Embryonic facial prominence (tissue), 1 donor: ENCODE measurements at regions not wholly inside any gene's neighbourhood (a gene's known extent, or its start where the extent isn't known, plus 50 kb on each side); places are given as distances from the start of the nearest gene placed in this dataset.

Source experiments
- DNase-seq: peaks from one replicate; pipeline ENCODE4 v3.0.0-alpha.2; 2016; ENCODE audit errors: extremely low spot score

DNA sequence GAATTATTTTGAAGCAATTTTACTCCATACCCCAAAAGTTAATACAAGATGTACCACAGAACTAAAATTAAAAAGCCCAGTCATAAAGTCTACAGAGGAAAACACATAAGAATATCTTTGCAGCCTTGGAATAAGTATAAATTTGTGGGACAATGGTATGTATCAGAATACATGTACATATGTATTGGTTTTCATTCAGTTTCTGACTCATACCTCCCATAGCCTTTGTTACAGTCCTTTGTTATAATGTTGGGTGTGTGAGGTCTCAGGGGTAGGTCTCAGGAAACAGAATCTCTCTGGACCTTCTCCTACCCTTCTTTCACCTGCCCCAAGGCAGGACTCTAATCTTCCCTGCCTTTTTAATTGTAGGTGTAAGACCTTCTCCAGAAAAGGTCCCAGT is 1370.7 kb upstream of the CDH2 start:
- no peak for DNase-seq

GRCh38 chr18:29540548-29540947 is 1363.6 kb upstream of the CDH2 start:
- DNase-seq, result no peak

- no peak for DNase-seq
Observed at GRCh38 chr18:29531746-29532145, 1354.8 kb upstream of the CDH2 start.

- no peak for DNase-seq
Observed at GRCh38 chr18:29523371-29523770, 1346.4 kb upstream of the CDH2 start.

DNA sequence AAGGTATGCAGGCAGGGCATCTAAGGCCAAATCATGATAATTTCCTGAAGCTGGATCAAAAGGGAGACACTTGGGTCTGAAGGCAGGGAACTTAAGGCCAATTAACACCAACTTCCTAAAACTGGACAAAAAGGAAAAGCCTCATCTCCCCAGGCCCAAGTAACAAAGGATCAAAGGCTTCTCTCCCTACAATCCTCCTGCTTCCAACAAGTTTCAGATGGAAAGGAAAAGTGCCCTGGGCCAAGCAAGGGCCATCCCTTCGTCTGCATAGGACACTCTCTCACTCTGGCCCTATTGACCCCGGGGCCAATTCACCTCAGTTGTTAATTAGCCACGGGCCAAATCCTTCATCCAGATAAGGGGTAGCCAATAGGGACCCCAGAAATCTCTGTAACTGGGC is 1335.8 kb upstream of the CDH2 start:
- no peak for DNase-seq

DNA sequence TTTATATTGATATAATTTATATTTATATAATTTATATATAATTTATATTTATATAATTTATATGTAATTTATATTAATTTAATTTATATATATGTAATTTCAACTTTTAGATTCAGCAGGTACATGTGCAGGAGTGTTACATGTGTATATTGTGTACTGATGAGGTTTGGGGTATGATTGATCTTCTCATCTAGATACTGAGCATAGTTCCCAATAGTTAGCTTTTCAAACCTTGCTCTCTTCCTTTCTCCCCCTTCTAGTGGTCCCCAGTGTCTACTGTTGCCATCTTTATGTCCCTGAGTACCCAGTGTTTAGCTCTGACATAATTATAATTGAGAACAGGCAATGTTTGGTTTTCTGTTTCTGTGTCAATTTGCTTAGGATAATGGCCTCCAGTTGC is 1335.3 kb upstream of the CDH2 start:
- no peak for DNase-seq

DNA sequence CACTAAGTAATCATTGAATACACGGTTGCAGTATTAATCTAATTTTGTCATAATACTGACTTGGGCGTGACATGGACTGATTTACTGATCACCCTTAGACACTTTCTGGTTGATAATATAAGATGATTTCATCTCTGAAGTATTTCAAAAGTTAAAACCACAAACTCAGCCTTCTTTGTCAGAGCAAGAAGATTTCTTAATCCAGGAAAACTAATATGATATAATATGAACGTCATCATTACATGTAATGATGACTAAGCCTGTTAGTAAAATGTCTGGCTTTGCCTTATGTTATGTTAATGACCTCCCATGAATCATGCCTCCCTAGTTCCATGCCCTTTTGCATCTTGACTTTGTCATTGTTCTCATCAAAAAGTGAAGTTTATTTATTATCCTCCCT is 1325.0 kb upstream of the CDH2 start:
- DNase-seq, result no peak

DNA sequence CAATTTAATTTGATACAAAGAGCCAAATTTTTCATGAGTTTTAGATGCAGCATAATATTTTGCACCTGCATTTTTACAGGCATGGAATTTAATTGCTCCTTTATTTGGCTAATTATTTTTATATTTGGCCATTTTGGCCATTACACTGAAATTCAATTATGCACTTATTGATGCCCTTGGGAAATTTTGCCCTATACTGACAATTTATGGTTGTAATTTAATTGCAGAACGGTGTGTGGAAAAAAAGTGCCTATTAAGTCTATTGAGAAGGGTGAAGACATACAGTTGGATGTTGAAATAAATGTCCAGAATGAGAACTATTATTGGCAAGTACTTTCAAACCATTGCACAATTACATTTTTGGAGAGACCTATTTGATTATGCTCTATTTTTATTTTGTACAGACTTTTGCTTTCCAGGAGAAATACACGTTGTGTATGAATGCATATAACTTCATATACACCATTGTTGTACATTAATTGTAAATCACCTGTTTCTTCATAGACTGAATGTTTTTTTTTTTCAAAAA is 1319.3 kb upstream of the CDH2 start:
- no peak for DNase-seq

- no peak for DNase-seq
Observed at GRCh38 chr18:29494371-29494770, 1317.4 kb upstream of the CDH2 start.

DNA sequence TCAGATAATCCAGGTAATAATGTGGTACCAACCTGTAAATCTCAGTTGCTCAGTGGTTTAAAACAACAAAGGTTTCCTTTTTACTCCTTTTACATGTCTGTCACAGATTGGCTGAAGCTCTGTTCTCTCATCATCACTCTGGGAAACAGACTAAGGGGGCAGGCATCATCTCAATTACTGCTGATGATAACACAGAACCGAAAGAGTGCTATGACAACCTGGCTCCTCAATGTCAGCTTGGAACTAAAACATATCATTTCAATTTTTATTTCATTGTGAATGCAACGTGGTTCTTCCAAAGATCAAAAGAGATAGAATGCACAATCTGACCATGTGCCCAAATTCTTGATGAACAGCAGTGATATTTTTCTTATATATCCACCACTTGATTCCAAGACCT is 1315.0 kb upstream of the CDH2 start:
- DNase-seq, result no peak

DNA sequence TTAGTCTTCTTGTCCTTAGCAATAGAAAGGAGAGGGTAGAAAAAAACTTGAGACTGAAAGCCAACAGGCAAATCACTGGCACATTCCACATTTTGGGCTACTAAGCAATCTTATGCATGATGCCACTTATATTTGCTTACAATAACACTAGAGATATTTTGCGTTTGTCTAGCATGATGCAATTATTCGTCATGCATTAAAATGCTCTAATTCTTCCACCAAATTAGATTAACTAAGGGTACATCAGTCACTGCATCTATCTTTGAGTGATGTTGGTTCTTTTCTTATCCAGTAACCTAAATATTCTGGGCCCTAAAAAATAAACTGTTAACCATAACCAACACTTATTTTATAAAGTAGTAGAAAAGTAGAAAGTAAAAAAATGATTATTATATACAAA is 1311.7 kb upstream of the CDH2 start:
- DNase-seq, result no peak

GRCh38 chr18:29465526-29465925 is 1288.6 kb upstream of the CDH2 start:
- no peak for DNase-seq

- DNase-seq, result no peak
Observed at GRCh38 chr18:29459972-29460371, 1283.0 kb upstream of the CDH2 start.

DNA sequence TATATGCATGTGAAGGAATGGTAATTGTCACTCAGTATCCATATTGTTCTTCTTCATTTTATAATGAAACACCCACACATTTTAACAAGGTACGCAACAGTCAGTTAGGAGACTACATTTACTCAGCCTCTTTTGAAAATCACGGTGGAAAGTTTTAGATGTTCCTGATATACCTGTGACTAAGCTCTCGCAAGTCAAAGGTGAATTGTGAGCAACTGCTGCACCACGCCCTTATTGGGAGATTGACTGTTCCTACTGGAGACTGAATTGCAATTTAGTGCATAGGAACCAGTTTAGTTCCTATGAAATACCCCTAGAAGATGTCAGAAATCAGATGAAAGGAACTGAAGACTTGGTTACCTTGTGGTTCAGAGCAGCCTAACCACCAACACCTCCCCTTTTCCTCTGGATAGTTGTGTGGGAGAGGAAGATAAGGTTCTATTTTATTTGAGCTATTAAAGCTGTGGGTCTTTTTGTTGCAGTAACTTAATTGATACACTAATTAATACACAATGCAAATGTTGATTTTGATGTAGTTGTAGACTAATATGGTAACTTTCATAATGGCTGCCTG is 1280.5 kb upstream of the CDH2 start:
- DNase-seq, result no peak

GRCh38 chr18:29449424-29449823 is 1272.5 kb upstream of the CDH2 start:
- no peak for DNase-seq

GRCh38 chr18:29439398-29439797 is 1262.5 kb upstream of the CDH2 start:
- no peak for DNase-seq

DNA sequence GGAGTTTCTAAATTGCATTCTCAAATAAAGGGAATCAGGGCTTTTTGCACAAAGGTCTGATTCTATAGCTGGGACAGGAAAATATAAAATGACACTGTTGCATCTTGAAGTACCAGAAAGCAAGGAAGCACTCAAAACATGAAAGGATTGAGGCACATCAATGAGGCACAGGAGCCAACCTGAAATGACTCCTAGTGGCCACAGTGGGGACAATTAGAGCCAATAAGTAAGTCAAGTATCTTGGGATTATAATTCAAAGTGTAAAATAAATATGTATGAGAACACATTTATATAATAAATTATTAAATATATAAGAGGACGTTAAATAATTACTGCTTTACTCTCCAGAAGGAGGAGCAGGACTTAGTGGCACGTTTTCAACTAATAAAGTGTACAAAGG is 1259.5 kb upstream of the CDH2 start:
- no peak for DNase-seq

- DNase-seq, result no peak
Observed at GRCh38 chr18:29434650-29435049, 1257.7 kb upstream of the CDH2 start.

GRCh38 chr18:29430416-29430815 is 1253.5 kb upstream of the CDH2 start:
- DNase-seq, result no peak

DNA sequence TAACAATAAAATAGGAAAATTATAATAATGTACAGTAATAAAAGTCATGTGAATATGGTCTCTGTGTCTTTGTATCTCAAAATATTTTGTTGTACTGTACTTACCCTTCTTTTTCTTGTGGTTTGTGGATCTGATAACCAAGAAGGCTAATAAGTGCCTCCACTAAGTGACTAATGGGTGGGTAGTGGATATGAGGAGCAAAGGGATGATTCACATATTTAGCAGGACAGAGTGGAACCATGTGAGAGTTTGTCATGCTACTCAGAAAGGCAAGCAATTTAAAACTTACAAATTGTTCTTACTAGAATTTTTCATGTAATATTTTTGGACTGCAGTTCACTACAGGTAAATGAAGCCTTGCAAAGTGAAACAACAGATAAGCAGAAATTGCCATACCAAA is 1241.2 kb upstream of the CDH2 start:
- no peak for DNase-seq

DNA sequence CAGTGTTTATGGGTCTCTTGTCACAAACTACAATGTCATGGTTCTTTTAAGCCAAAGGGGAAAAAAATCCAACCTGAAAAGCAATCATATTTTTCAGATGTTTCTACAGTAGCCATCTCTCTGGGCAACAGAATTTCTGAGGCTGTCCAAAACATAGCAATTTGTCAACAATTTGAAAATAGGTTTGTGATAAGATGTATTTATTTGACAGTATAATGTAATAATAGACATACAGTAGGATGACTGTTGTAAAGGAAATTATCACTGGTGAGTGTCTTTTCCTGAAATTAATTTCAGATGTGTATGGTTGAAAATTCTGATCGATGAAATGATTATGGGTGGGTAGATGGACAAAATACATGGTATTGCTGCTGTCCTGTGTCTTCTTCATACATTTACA is 1230.1 kb upstream of the CDH2 start:
- no peak for DNase-seq

- DNase-seq, result no peak
Observed at GRCh38 chr18:29397536-29397935, 1220.6 kb upstream of the CDH2 start.

GRCh38 chr18:29383311-29384273 is 1206.7 kb upstream of the CDH2 start:
- DNase-seq, result no peak
